ENCODE measurements at regions not wholly inside any gene's neighbourhood (a gene's known extent, or its start where the extent isn't known, plus 50 kb on each side); places are given as distances from the start of the nearest gene placed in this dataset.

DNA sequence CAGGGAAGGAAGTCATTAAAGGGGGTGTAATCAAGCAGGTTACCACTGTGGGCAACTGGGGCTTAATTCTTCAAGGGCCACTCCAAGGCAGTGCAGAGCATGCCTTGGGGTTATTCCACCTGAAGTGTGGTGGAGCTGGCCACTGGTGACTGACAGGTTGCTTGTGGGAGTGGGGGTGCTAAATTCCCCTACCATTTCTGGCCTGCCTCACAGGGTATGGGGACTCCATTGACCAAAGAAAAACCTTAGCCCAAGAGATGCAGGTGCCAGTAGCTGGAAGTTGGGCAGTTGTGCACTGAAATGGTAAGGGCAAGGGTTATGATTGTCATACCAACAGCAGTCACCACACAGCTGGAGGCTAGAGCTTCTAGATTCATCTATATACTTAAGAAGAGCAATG lies 93.4 kb downstream of the ZNF621 start:
- TF ChIP-seq CTCF (IDR thresholded peaks at IDR 0.05), result no peak
- TF ChIP-seq POLR2A (IDR thresholded peaks at IDR 0.05), result no peak

All from testis (tissue), 2 donors.